ENCODE measurements at regions not wholly inside any gene's neighbourhood (a gene's known extent, or its start where the extent isn't known, plus 50 kb on each side); places are given as distances from the start of the nearest gene placed in this dataset.

DNA sequence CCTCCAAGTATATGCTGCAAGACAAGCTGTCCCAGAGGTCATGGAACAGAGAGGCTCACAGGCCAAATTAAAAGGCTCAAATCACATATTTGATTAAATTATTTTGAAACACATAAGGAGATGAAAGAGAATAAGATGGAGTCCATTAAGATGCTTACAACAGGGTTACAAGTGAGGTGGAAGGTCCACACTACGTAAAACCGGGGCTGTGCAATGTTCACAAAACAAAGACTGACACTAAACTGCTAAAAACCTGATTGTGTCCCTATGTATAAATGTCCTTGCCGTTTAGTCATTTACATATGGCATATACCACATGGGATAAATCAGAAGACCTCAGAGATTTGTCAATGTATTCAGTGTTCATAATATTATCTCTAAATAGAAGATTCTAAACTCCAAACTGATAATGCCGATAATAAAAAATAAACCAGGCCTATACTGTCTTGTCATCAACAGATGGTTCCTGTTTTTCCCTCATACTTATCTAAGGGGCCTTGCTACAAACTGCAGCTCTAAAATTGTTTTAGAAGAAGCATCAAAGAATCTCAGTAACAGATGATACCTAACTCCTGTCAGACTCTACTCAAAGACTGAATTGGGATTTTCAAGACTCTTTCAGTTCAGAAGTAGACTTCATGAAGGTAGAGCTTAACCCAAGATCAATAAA, 51.8 kb upstream of the RIPOR2 start:
- Histone ChIP-seq H3K27me3 (no peaks in the 10 kb centered on the region), H3K36me3 (no peaks in the 10 kb centered on the region), H3K4me3 (no peak overlapping the region), H3K9me3 (no peaks in the 10 kb centered on the region), H3K4me1 (peaks cover 5 to 31% (median 10%) of the 10 kb centered on the region in 4 donors), H3K27ac (no peak overlapping the region)
- TF ChIP-seq EP300 (IDR thresholded peaks at IDR 0.05) (no peak), POLR2A (IDR thresholded peaks at IDR 0.05) (no peak), POLR2AphosphoS5 (IDR thresholded peaks at IDR 0.05) (no peak)
- TF ChIP-seq, protein P1, sequence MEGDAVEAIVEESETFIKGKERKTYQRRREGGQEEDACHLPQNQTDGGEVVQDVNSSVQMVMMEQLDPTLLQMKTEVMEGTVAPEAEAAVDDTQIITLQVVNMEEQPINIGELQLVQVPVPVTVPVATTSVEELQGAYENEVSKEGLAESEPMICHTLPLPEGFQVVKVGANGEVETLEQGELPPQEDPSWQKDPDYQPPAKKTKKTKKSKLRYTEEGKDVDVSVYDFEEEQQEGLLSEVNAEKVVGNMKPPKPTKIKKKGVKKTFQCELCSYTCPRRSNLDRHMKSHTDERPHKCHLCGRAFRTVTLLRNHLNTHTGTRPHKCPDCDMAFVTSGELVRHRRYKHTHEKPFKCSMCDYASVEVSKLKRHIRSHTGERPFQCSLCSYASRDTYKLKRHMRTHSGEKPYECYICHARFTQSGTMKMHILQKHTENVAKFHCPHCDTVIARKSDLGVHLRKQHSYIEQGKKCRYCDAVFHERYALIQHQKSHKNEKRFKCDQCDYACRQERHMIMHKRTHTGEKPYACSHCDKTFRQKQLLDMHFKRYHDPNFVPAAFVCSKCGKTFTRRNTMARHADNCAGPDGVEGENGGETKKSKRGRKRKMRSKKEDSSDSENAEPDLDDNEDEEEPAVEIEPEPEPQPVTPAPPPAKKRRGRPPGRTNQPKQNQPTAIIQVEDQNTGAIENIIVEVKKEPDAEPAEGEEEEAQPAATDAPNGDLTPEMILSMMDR (IDR thresholded peaks at IDR 0.05), result no peak
- no peak for DNase-seq
- 89 to 97% (median 94%) methylated on average over 4 of the region's 4 CpGs for WGBS, 5 donors
- intact Hi-C loops (cut with DNase I; ENCODE audit: low total_unique reads), result no loop called here

DNA sequence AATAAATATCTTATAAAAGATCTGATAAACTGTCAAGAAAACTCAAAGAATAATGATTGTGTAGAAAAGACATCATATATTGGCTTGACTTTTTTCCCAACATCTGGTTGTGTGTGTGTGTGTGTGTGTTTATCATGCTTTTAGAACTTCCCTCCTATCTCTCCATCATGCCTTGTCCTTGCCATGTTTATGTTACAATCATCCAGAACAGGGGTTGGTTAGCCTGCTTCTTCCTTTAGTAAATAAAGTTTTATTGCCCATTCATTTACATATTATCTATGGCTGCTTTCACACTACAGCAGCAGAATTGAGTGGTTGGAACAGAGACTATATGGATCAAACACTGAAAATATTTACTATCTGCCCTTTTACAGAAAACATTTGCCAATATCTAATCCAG, 52.8 kb upstream of the RIPOR2 start:
- Histone ChIP-seq H3K27ac (no peak overlapping the region), H3K36me3 (no peaks in the 10 kb centered on the region), H3K27me3 (no peaks in the 10 kb centered on the region), H3K9me3 (no peaks in the 10 kb centered on the region), H3K4me3 (no peak overlapping the region), H3K4me1 (peaks cover 3 to 29% (median 4%) of the 10 kb centered on the region in 4 donors)
- no peak for DNase-seq
- no peak for TF ChIP-seq EP300 (IDR thresholded peaks at IDR 0.05)
- TF ChIP-seq, protein P1 (IDR thresholded peaks at IDR 0.05), result no peak
- TF ChIP-seq POLR2AphosphoS5 (IDR thresholded peaks at IDR 0.05), result no peak
- TF ChIP-seq POLR2A (IDR thresholded peaks at IDR 0.05), result no peak
- intact Hi-C loops (cut with DNase I; ENCODE audit: low total_unique reads), result no loop called here

DNA sequence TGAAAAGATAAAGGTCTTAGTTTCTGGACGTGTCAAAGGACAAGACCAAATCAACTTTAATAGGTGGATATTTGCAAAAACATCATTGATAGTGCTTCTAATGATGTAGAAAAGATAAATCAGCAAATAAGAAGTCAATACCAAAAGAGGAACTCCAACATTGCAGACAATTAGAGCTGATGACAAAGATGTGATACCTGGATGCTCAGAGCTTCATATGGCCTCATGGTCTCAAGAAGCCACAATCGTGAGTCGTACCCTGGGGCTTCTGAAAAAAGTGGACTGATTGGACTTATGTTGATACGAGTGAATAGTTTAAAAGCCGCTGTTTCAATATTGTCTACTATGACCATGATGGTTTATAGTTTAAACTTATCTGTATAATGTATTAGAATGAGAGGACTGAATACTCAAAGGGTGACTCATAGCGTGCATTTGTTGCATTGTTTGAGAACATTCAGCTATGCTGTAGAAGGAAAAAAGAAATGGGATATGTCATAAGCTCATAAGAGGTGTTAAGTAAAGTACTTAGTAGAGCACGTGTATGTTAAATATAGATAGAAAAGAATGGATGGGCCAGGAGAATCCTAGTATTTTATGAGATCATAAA, 54.6 kb upstream of the RIPOR2 start:
- 53 to 76% (median 60%) methylated on average over 7 of the region's 7 CpGs for WGBS, 5 donors
- Histone ChIP-seq H3K4me1 (peaks cover 0 to 29% (median 4%) of the 10 kb centered on the region in 4 donors), H3K27ac (peak overlapping the region in 1 of 5 donors; percentile 35), H3K27me3 (no peaks in the 10 kb centered on the region), H3K9me3 (no peaks in the 10 kb centered on the region), H3K4me3 (no peak overlapping the region), H3K36me3 (no peaks in the 10 kb centered on the region)
- intact Hi-C loops (cut with DNase I; ENCODE audit: low total_unique reads), result no loop called here
- DNase-seq, result peak in 1 of 2 donors; percentile 43
- TF ChIP-seq, protein P1 (IDR thresholded peaks at IDR 0.05), result no peak
- TF ChIP-seq POLR2AphosphoS5 (IDR thresholded peaks at IDR 0.05), result no peak
- no peak for TF ChIP-seq POLR2A (IDR thresholded peaks at IDR 0.05)
- TF ChIP-seq EP300 (IDR thresholded peaks at IDR 0.05), result no peak

DNA sequence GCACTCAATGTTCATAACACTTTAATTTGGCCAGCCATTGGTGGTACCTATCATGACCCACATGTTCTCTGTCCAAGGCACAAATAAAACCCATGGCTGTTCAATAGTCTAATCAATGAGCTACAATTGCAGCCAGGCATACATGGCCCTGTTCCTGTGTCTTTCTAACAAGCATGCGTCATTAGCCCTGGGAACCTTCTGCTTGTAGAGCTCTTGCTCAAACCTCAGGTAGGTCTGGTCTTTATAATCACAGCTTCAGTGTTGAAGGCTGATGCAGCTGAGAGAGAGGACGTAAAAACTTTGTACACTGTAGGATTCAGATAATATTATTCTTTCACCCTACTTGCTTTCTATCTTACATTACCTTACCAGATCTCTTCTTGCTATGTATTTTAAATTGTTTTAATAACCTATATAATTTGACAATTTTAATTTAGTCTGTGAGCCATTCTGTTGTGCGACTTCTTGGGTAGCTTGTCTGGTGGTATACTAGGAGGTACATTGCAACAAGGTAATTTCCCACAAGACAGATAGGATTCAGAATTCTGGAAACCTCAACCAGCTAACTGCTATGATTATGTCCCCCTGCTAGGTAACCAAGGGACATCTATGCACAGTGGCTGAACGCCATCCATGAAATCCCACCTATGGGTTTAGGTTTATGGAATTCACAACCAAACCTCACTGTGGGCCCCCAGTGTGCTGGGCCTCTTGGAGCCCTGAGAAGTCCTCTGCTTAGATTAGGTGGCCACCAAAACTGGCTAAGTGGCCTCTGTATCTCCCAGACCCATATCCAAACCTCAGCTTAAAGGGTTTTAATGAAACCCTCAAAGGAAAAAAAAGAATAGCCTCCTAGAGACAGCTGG, 55.4 kb upstream of the RIPOR2 start:
- no peaks in the 10 kb centered on the region for H3K9me3 ChIP-seq
- TF ChIP-seq EP300 (IDR thresholded peaks at IDR 0.05) (no peak), POLR2AphosphoS5 (IDR thresholded peaks at IDR 0.05) (no peak), POLR2A (IDR thresholded peaks at IDR 0.05) (no peak)
- TF ChIP-seq, protein P1 (IDR thresholded peaks at IDR 0.05), result no peak
- H3K27me3 ChIP-seq, result no peaks in the 10 kb centered on the region
- peaks cover 0 to 29% (median 4%) of the 10 kb centered on the region in 4 donors for H3K4me1 ChIP-seq
- H3K4me3 ChIP-seq, result no peak overlapping the region
- H3K36me3 ChIP-seq, result no peaks in the 10 kb centered on the region
- DNase-seq, result no peak
- WGBS, 5 donors, result 83 to 94% (median 92%) methylated on average over 4 of the region's 4 CpGs
- H3K27ac ChIP-seq, result peak overlapping the region in 3 of 5 donors; percentile 7 to 38 (median 31)
- intact Hi-C loops (cut with DNase I; ENCODE audit: low total_unique reads), result no loop called here
